HEK293 (cell line): ENCODE measurements at regions not wholly inside any gene's neighbourhood (a gene's known extent, or its start where the extent isn't known, plus 50 kb on each side); places are given as distances from the start of the nearest gene placed in this dataset.

Source experiments
- CTCF ChIA-PET: fragments of 350-600 bp; formaldehyde crosslinking; extraction: SDS; loops from one replicate; lab custom pipeline; 2021; ENCODE audit warnings: antibody characterized with exemption; lab: Yijun Ruan, JAX
- POLR2A ChIA-PET: fragments of 300-600 bp; formaldehyde crosslinking; extraction: SDS; loops from one replicate; lab custom pipeline; 2020; ENCODE audit warnings: antibody characterized with exemption, inconsistent platforms; lab: Yijun Ruan, JAX
- H3K27ac ChIP-seq: fragments of 200-500 bp; sonication (Bioruptor generic); 2 replicates; pipeline ENCODE4 v1.5.1; 2014; ENCODE audit warnings: low read depth, low read length, control low read depth, inconsistent platforms; ENCODE audit errors: extremely low read depth
- H3K36me3 ChIP-seq, 2 experiments: fragments of 200-500 bp in 1 of 2; sonication (Bioruptor generic) in 1 of 2; 1 replicate in 1 of 2; 2 replicates in 1 of 2; pipeline ENCODE4 v1.5.1; 2014 to 2017; ENCODE audit warnings: inconsistent platforms in 2 of 2, low read length in 2 of 2; ENCODE audit not compliant: control insufficient read depth in 2 of 2, insufficient read depth in 1 of 2
- H3K4me1 ChIP-seq: fragments of 200-500 bp; sonication (Bioruptor generic); 2 replicates; pipeline ENCODE4 v1.5.1; 2014; ENCODE audit warnings: mild to moderate bottlenecking, low read length, inconsistent platforms; ENCODE audit not compliant: control insufficient read depth, insufficient read depth
- H3K4me3 ChIP-seq: 2 replicates; pipeline ENCODE4 v1.5.1; 2011; ENCODE audit warnings: low read depth, mild to moderate bottlenecking, control low read depth, low read length, moderate library complexity
- H3K9me3 ChIP-seq: fragments of 200-500 bp; sonication (Bioruptor generic); 2 replicates; pipeline ENCODE4 v1.5.1; 2014; ENCODE audit warnings: low read depth, low read length, inconsistent platforms; ENCODE audit not compliant: control insufficient read depth, insufficient read depth
- GLI4 ChIP-seq: fragments of 450-650 bp; formaldehyde crosslinking; IDR thresholded peaks from 2 replicates; pipeline ENCODE4 v1.5.1; 2016; ENCODE audit warnings: missing biosample characterization, missing genetic modification characterization
- KLF7 ChIP-seq: fragments of 450-650 bp; formaldehyde crosslinking; IDR thresholded peaks from 2 replicates; pipeline ENCODE4 v1.5.1; 2016; ENCODE audit warnings: missing biosample characterization, missing genetic modification characterization, borderline replicate concordance
- OVOL3 ChIP-seq: fragments of 450-650 bp; formaldehyde crosslinking; IDR thresholded peaks from 2 replicates; pipeline ENCODE4 v1.5.1; 2016; ENCODE audit warnings: missing biosample characterization, missing genetic modification characterization
- SP2 ChIP-seq: fragments of 450-650 bp; formaldehyde crosslinking; IDR thresholded peaks from 2 replicates; pipeline ENCODE4 v1.5.1; 2016; ENCODE audit warnings: missing biosample characterization, missing genetic modification characterization
- ZFP3 ChIP-seq: fragments of 450-650 bp; formaldehyde crosslinking; IDR thresholded peaks from 2 replicates; pipeline ENCODE4 v1.5.1; 2016; ENCODE audit warnings: low read depth, missing biosample characterization, missing genetic modification characterization
- ZNF114 ChIP-seq: fragments of 450-650 bp; formaldehyde crosslinking; IDR thresholded peaks from 2 replicates; pipeline ENCODE4 v1.5.0; 2017; ENCODE audit warnings: missing biosample characterization, missing genetic modification characterization
- ZNF138 ChIP-seq: fragments of 450-650 bp; formaldehyde crosslinking; IDR thresholded peaks from 2 replicates; pipeline ENCODE4 v1.5.1; 2016; ENCODE audit warnings: missing biosample characterization, missing genetic modification characterization, borderline replicate concordance
- ZNF146 ChIP-seq: fragments of 450-650 bp; formaldehyde crosslinking; IDR thresholded peaks from 2 replicates; pipeline ENCODE4 v1.5.1; 2016; ENCODE audit warnings: missing biosample characterization, missing genetic modification characterization
- ZNF169 ChIP-seq: fragments of 450-650 bp; formaldehyde crosslinking; IDR thresholded peaks from 2 replicates; pipeline ENCODE4 v1.5.1; 2016; ENCODE audit warnings: missing biosample characterization, missing genetic modification characterization
- ZNF350 ChIP-seq: fragments of 450-650 bp; formaldehyde crosslinking; IDR thresholded peaks from 2 replicates; pipeline ENCODE4 v1.5.0; 2017; ENCODE audit warnings: missing biosample characterization, mild to moderate bottlenecking, missing genetic modification characterization
- ZNF549 ChIP-seq: fragments of 450-650 bp; IDR thresholded peaks from 2 replicates; pipeline ENCODE4 v1.5.1; 2018; ENCODE audit warnings: missing biosample characterization, missing genetic modification characterization, mild to moderate bottlenecking, inconsistent platforms, moderate library complexity
- ZNF585B ChIP-seq: fragments of 450-650 bp; formaldehyde crosslinking; IDR thresholded peaks from 2 replicates; pipeline ENCODE4 v1.5.1; 2016; ENCODE audit warnings: missing biosample characterization, missing genetic modification characterization
- TF ChIP-seq, protein P1 (sequence below): fragments of 450-650 bp; formaldehyde crosslinking; IDR thresholded peaks from 2 replicates; pipeline ENCODE4 v1.5.1; 2016; ENCODE audit warnings: missing biosample characterization, missing genetic modification characterization
- TF ChIP-seq, protein P2 (sequence below): sonication (generic); formaldehyde crosslinking; IDR thresholded peaks from 2 replicates; pipeline ENCODE4 v1.8.1; 2022; ENCODE audit warnings: mild to moderate bottlenecking, moderate library complexity, missing genetic modification reagents

- H3K9me3 ChIP-seq: no peaks in the 10 kb centered on the region
- CTCF ChIA-PET: no interaction called here
- no peak overlapping the region for H3K4me3 ChIP-seq
- no peak overlapping the region for H3K27ac ChIP-seq
- TF ChIP-seq ZNF585B (tag by site-specific recombination) (no peak), ZNF350 (no peak), KLF7 (tag by site-specific recombination) (no peak), OVOL3 (tag by site-specific recombination) (no peak), ZNF138 (tag by site-specific recombination) (no peak), ZNF146 (tag by site-specific recombination) (no peak), SP2 (tag by site-specific recombination) (no peak), GLI4 (no peak), ZNF169 (tag by site-specific recombination) (no peak), ZFP3 (tag by site-specific recombination) (no peak), ZNF549 (tag by site-specific recombination) (no peak), ZNF114 (tag by site-specific recombination) (no peak)
- TF ChIP-seq, protein P1, sequence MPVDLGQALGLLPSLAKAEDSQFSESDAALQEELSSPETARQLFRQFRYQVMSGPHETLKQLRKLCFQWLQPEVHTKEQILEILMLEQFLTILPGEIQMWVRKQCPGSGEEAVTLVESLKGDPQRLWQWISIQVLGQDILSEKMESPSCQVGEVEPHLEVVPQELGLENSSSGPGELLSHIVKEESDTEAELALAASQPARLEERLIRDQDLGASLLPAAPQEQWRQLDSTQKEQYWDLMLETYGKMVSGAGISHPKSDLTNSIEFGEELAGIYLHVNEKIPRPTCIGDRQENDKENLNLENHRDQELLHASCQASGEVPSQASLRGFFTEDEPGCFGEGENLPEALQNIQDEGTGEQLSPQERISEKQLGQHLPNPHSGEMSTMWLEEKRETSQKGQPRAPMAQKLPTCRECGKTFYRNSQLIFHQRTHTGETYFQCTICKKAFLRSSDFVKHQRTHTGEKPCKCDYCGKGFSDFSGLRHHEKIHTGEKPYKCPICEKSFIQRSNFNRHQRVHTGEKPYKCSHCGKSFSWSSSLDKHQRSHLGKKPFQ (tag by site-specific recombination): no peak
- TF ChIP-seq, protein P2, sequence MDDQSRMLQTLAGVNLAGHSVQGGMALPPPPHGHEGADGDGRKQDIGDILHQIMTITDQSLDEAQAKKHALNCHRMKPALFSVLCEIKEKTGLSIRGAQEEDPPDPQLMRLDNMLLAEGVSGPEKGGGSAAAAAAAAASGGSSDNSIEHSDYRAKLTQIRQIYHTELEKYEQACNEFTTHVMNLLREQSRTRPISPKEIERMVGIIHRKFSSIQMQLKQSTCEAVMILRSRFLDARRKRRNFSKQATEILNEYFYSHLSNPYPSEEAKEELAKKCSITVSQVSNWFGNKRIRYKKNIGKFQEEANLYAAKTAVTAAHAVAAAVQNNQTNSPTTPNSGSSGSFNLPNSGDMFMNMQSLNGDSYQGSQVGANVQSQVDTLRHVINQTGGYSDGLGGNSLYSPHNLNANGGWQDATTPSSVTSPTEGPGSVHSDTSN (CRISPR knock-in tag): no peak
- TF ChIP-seq, all 188 proteins: peak for 0
- POLR2A ChIA-PET: no interaction called here
- no peaks in the 10 kb centered on the region for H3K4me1 ChIP-seq
- H3K36me3 ChIP-seq: no peaks in the 10 kb centered on the region
Measured at GRCh38 chr3:175861916-175862315, 1002.8 kb downstream of the NAALADL2 start.
